H1 (cell line): ENCODE measurements at regions not wholly inside any gene's neighbourhood (a gene's known extent, or its start where the extent isn't known, plus 50 kb on each side); places are given as distances from the start of the nearest gene placed in this dataset.

Experiments
- CTCF ChIA-PET: fragments of 300-600 bp; sonication (Branson Sonifier 250); formaldehyde crosslinking; loops from one replicate; lab custom pipeline; 2021; ENCODE audit not compliant: partially characterized antibody; lab: Charles Lee
- POLR2A ChIA-PET: fragments of 300-600 bp; sonication (Branson Sonifier 250); formaldehyde crosslinking; loops from one replicate; lab custom pipeline; 2021; ENCODE audit warnings: inconsistent platforms; ENCODE audit not compliant: partially characterized antibody; lab: Charles Lee
- DNase-seq, 2 experiments: peaks; one replicate each; pipeline versions ENCODE4 v3.0.0 to v3.0.0-alpha.2; 2010 to 2022; ENCODE audit warnings: low spot score in 2 of 2, low read depth in 1 of 2, mixed read lengths in 1 of 2
- FAIRE-seq: peaks from 2 replicates; lab custom pipeline; 2011; peaks lifted over from hg19 to GRCh38; lab: Jason Lieb, UNC
- H2AFZ ChIP-seq: 2 replicates; pipeline ENCODE4 v1.8.1; 2012; ENCODE audit warnings: low read length, inconsistent platforms
- H2AK5ac ChIP-seq: 2 replicates; pipeline ENCODE4 v1.6.1; 2013; ENCODE audit warnings: low read depth, low read length
- H2BK120ac ChIP-seq: replicated peaks from 2 replicates; pipeline ENCODE3; 2013; ENCODE audit warnings: low read depth, low read length, inconsistent platforms
- H2BK12ac ChIP-seq: 2 replicates; pipeline ENCODE4 v1.6.1; 2013; ENCODE audit warnings: low read depth, low read length
- H2BK15ac ChIP-seq: 2 replicates; pipeline ENCODE4 v1.6.1; 2013; ENCODE audit warnings: low read length
- H2BK20ac ChIP-seq: 2 replicates; pipeline ENCODE4 v1.6.1; 2013; ENCODE audit warnings: low read length
- H2BK5ac ChIP-seq: 2 replicates; pipeline ENCODE4 v1.6.1; 2013; ENCODE audit warnings: low read depth, low read length
- H3K14ac ChIP-seq: 2 replicates; pipeline ENCODE4 v1.6.1; 2013; ENCODE audit warnings: inconsistent platforms; ENCODE audit not compliant: insufficient read length
- H3K18ac ChIP-seq: 2 replicates; pipeline ENCODE4 v1.6.1; 2013; ENCODE audit warnings: low read length; ENCODE audit errors: extremely low read depth
- H3K23ac ChIP-seq: 2 replicates; pipeline ENCODE4 v1.6.1; 2013; ENCODE audit warnings: inconsistent platforms; ENCODE audit not compliant: insufficient read length
- H3K23me2 ChIP-seq: 2 replicates; pipeline ENCODE4 v1.6.1; 2013; ENCODE audit warnings: low read depth, low read length
- H3K27ac ChIP-seq: 2 replicates; pipeline ENCODE4 v1.6.1; 2011; ENCODE audit warnings: low read depth, low read length, inconsistent platforms
- H3K27me3 ChIP-seq, 4 experiments: replicated peaks in 1 of 4; 1 replicate in 1 of 4; 2 replicates in 3 of 4; pipeline versions ENCODE4 v1.6.1 to v1.8.1; 2011 to 2013; ENCODE audit warnings: low read length in 3 of 4, mild to moderate bottlenecking in 3 of 4, inconsistent platforms in 2 of 4, mixed read lengths in 2 of 4, moderate library complexity in 1 of 4; ENCODE audit not compliant: control insufficient read depth in 3 of 4, insufficient read depth in 3 of 4; ENCODE audit errors: extremely low read depth in 1 of 4
- H3K36me3 ChIP-seq, 4 experiments: 2 replicates each; pipeline versions ENCODE4 v1.6.1 to v1.8.1; 2011 to 2013; ENCODE audit warnings: mild to moderate bottlenecking in 4 of 4, low read length in 3 of 4, moderate library complexity in 2 of 4, control low read depth in 1 of 4, inconsistent platforms in 1 of 4; ENCODE audit not compliant: insufficient read depth in 4 of 4, control insufficient read depth in 2 of 4
- H3K4ac ChIP-seq: replicated peaks from 2 replicates; pipeline ENCODE3; 2013; ENCODE audit warnings: low read length, low read depth, mixed read lengths, inconsistent platforms; ENCODE audit not compliant: insufficient read length
- H3K4me1 ChIP-seq, 4 experiments: replicated peaks in 1 of 4; 1 replicate in 1 of 4; 2 replicates in 3 of 4; pipeline versions ENCODE4 v1.6.1 to v1.8.1; 2011 to 2013; ENCODE audit warnings: low read length in 3 of 4, inconsistent platforms in 2 of 4, mixed read lengths in 1 of 4; ENCODE audit not compliant: insufficient read depth in 4 of 4, control insufficient read depth in 3 of 4
- H3K4me2 ChIP-seq, 2 experiments: 2 replicates each; pipeline versions ENCODE4 v1.6.1 to v1.8.1; 2011 to 2013; ENCODE audit warnings: low read depth in 2 of 2, low read length in 2 of 2, control low read depth in 1 of 2, inconsistent platforms in 1 of 2, mild to moderate bottlenecking in 1 of 2; ENCODE audit not compliant: insufficient read depth in 1 of 2
- H3K4me3 ChIP-seq, 4 experiments: fragments of 200-600, 300-600 bp in 1 of 4; sonication (generic), shearing (Covaris generic), sonication (Bioruptor Twin) in 1 of 4; 2 replicates each; pipeline versions ENCODE4 v1.5.1 to v1.8.1; 2011 to 2016; ENCODE audit warnings: low read length in 4 of 4, low read depth in 3 of 4, control low read depth in 2 of 4, inconsistent platforms in 2 of 4, mild to moderate bottlenecking in 2 of 4, mixed read lengths in 1 of 4, moderate library complexity in 1 of 4; ENCODE audit not compliant: insufficient read depth in 2 of 4; ENCODE audit errors: extremely low read depth in 1 of 4
- H3K56ac ChIP-seq: replicated peaks from 2 replicates; pipeline ENCODE3; 2013; ENCODE audit warnings: low read depth, mild to moderate bottlenecking, mixed read lengths, low read length, inconsistent platforms; ENCODE audit not compliant: insufficient read length
- H3K79me1 ChIP-seq: 2 replicates; pipeline ENCODE4 v1.6.1; 2013; ENCODE audit warnings: low read depth, low read length, control low read depth
- H3K79me2 ChIP-seq, 2 experiments: 2 replicates each; pipeline versions ENCODE4 v1.6.1 to v1.8.1; 2012 to 2013; ENCODE audit warnings: low read length in 2 of 2, mild to moderate bottlenecking in 2 of 2, inconsistent platforms in 1 of 2; ENCODE audit not compliant: insufficient read depth in 2 of 2, control insufficient read depth in 1 of 2
- H3K9ac ChIP-seq, 4 experiments: replicated peaks in 1 of 4; 1 replicate in 1 of 4; 2 replicates in 3 of 4; pipeline versions ENCODE4 v1.6.1 to v1.8.1; 2011 to 2013; ENCODE audit warnings: low read depth in 3 of 4, low read length in 3 of 4, control low read depth in 2 of 4, mild to moderate bottlenecking in 2 of 4, moderate library complexity in 2 of 4, inconsistent platforms in 1 of 4; ENCODE audit errors: extremely low read depth in 1 of 4
- H3K9me3 ChIP-seq, 2 experiments: 2 replicates each; pipeline versions ENCODE4 v1.6.1 to v1.8.1; 2012 to 2013; ENCODE audit warnings: mild to moderate bottlenecking in 2 of 2, moderate library complexity in 2 of 2, control low read depth in 1 of 2, inconsistent platforms in 1 of 2, low read depth in 1 of 2, low read length in 1 of 2, mixed read lengths in 1 of 2; ENCODE audit not compliant: insufficient read depth in 2 of 2
- H4K20me1 ChIP-seq, 2 experiments: replicated peaks in 1 of 2; 2 replicates each; pipeline versions ENCODE3 to v1.8.1; 2011 to 2013; ENCODE audit warnings: inconsistent platforms in 2 of 2, low read length in 2 of 2, mild to moderate bottlenecking in 1 of 2; ENCODE audit not compliant: insufficient read depth in 2 of 2, control insufficient read depth in 1 of 2
- H4K5ac ChIP-seq: 2 replicates; pipeline ENCODE4 v1.6.1; 2013; ENCODE audit warnings: low read length, low read depth, mixed read lengths, inconsistent platforms; ENCODE audit not compliant: insufficient read length
- H4K8ac ChIP-seq: 2 replicates; pipeline ENCODE4 v1.8.0; 2013; ENCODE audit warnings: mild to moderate bottlenecking, moderate library complexity, low read length, inconsistent platforms; ENCODE audit not compliant: insufficient read depth; ENCODE audit errors: extremely low read depth
- H4K91ac ChIP-seq: replicated peaks from 2 replicates; pipeline ENCODE3; 2013; ENCODE audit warnings: low read length, mixed read lengths, inconsistent platforms; ENCODE audit not compliant: insufficient read length
- BACH1 ChIP-seq: IDR thresholded peaks from 2 replicates; pipeline ENCODE4 v1.6.1; 2012; ENCODE audit warnings: low read length, improper control_type of control experiment
- CBX8 ChIP-seq: fragments of 300-800, 300-1000 bp; sonication (generic); IDR thresholded peaks from 2 replicates; pipeline ENCODE4 v1.7.1; 2016; ENCODE audit warnings: low read depth, low read length, borderline replicate concordance
- CHD1 ChIP-seq: IDR thresholded peaks from 2 replicates; pipeline ENCODE4 v1.6.1; 2012; ENCODE audit warnings: low read depth, low read length, improper control_type of control experiment
- NRF1 ChIP-seq: IDR thresholded peaks from 2 replicates; pipeline ENCODE4 v1.6.1; 2011; ENCODE audit warnings: mild to moderate bottlenecking, low read depth, low read length, improper control_type of control experiment
- RFX5 ChIP-seq: IDR thresholded peaks from 2 replicates; pipeline ENCODE4 v1.6.1; 2011; ENCODE audit warnings: low read depth, low read length, improper control_type of control experiment, borderline replicate concordance
- RXRA ChIP-seq: IDR thresholded peaks from 2 replicates; pipeline ENCODE4 v1.6.1; 2011; ENCODE audit warnings: low read depth, mild to moderate bottlenecking, low read length, moderate library complexity; ENCODE audit not compliant: insufficient read depth
- SAP30 ChIP-seq: fragments of 300-600 bp; sonication (generic); IDR thresholded peaks from 2 replicates; pipeline ENCODE4 v1.7.1; 2012; ENCODE audit warnings: low read length, moderate library complexity, mild to moderate bottlenecking, inconsistent platforms; ENCODE audit not compliant: insufficient read depth, insufficient replicate concordance
- YY1 ChIP-seq: IDR thresholded peaks from 2 replicates; pipeline ENCODE4 v1.6.1; 2011; ENCODE audit warnings: low read depth, mild to moderate bottlenecking, low read length
- WGBS, 2 experiments: shearing (Covaris generic) in 1 of 2; methylation state at CpG; one replicate each; pipeline versions ENCODE4 v1.1.6 to v1.1.7; 2013 to 2015; ENCODE audit warnings: low lambda C conversion rate in 2 of 2, mixed read lengths in 2 of 2, inconsistent platforms in 1 of 2, low coverage in 1 of 2, missing lambda C conversion rate in 1 of 2; ENCODE audit not compliant: insufficient replicate concordance in 2 of 2, insufficient coverage in 1 of 2, insufficient read length in 1 of 2; ENCODE audit errors: extremely low coverage in 1 of 2, missing lambda C conversion rate in 1 of 2; 5-methylcytosine and 5-hydroxymethylcytosine counted together

DNA sequence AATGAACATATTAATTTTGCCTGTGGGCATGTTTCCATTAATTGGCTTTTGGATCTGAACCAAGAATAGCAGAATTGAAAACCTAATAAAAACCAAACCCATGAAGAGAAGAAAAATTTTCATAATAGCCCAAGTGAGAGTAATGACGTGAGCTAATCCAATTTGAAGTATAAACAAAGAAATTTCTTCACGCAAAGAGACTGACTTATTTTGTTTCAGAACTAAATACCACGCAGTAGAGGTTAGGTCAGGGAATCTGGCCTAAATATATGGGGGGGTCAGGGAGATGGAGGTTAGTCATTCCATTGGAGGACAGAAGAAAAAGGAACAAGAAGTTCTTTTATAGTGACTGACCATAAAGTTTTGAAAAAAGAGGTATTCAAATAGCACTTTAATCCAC lies 94.1 kb upstream of the CYP1B1 start:
- no peak overlapping the region for H3K18ac ChIP-seq
- H2BK12ac ChIP-seq: no peak overlapping the region
- H3K9ac ChIP-seq: no peak overlapping the region
- TF ChIP-seq YY1 (no peak), RFX5 (no peak), BACH1 (no peak), SAP30 (no peak), RXRA (no peak), CBX8 (no peak), CHD1 (no peak), NRF1 (no peak)
- peaks cover 0 to 4% (median under 1%) of the 10 kb centered on the region in 4 experiments; a peak in 1 of 7 replicates for H3K4me1 ChIP-seq
- H2AK5ac ChIP-seq: no peak overlapping the region
- H2BK20ac ChIP-seq: no peak overlapping the region
- H3K79me1 ChIP-seq: no peaks in the 10 kb centered on the region
- no peak overlapping the region for H2AFZ ChIP-seq
- H3K9me3 ChIP-seq: no peaks in the 10 kb centered on the region
- no peaks in the 10 kb centered on the region for H4K20me1 ChIP-seq
- H2BK120ac ChIP-seq: no peak overlapping the region
- WGBS, 2 experiments: 91% methylated on average over 3 of the region's 3 CpGs; no CpG with 5 or more reads in 1 of the 2 experiments
- H3K4ac ChIP-seq: no peak overlapping the region
- H3K27me3 ChIP-seq: peaks cover 0 to 1% (median 0%) of the 10 kb centered on the region in 4 experiments; a peak in 1 of 7 replicates
- DNase-seq: no peak
- H2BK5ac ChIP-seq: no peak overlapping the region
- H3K23ac ChIP-seq: no peak overlapping the region
- no peak overlapping the region for H3K27ac ChIP-seq
- no peak for FAIRE-seq
- no peak overlapping the region for H3K56ac ChIP-seq
- H4K91ac ChIP-seq: no peak overlapping the region
- no peak overlapping the region for H2BK15ac ChIP-seq
- H4K5ac ChIP-seq: no peak overlapping the region
- ChIA-PET POLR2A (no interaction called here), CTCF (no interaction called here)
- no peak overlapping the region for H3K4me3 ChIP-seq
- H4K8ac ChIP-seq: no peak overlapping the region
- H3K79me2 ChIP-seq: no peaks in the 10 kb centered on the region
- H3K4me2 ChIP-seq: no peak overlapping the region
- no peaks in the 10 kb centered on the region for H3K23me2 ChIP-seq
- H3K36me3 ChIP-seq: no peaks in the 10 kb centered on the region
- no peak overlapping the region for H3K14ac ChIP-seq
